ENCODE measurements at regions not wholly inside any gene's neighbourhood (a gene's known extent, or its start where the extent isn't known, plus 50 kb on each side); places are given as distances from the start of the nearest gene placed in this dataset.

- no peaks in the 10 kb centered on the region for H3K27me3 ChIP-seq (ENCODE audit: insufficient read depth, low read depth, low read length)
- H3K4me3 ChIP-seq (ENCODE audit: low read length): no peak overlapping the region
- no peak for TF ChIP-seq CTCF (IDR thresholded peaks at IDR 0.05; ENCODE audit: poor library complexity, severe bottlenecking)
- no peak for TF ChIP-seq POLR2AphosphoS5 (IDR thresholded peaks at IDR 0.05)
- TF ChIP-seq RAD21 (conservative IDR thresholded peaks at IDR 0.05): no peak
- no peak for TF ChIP-seq TAF1 (IDR thresholded peaks at IDR 0.05; ENCODE audit: low read depth)
- no peak for TF ChIP-seq REST (IDR thresholded peaks at IDR 0.05; ENCODE audit: borderline replicate concordance)
- TF ChIP-seq SMC3 (conservative IDR thresholded peaks at IDR 0.05; ENCODE audit: poor library complexity): no peak
- TF ChIP-seq EP300 (conservative IDR thresholded peaks at IDR 0.05; ENCODE audit: poor library complexity, severe bottlenecking): no peak
- no peak for TF ChIP-seq EZH2 (IDR thresholded peaks at IDR 0.05; ENCODE audit: borderline replicate concordance, insufficient read depth, low read length, poor library complexity, severe bottlenecking)
- TF ChIP-seq MXI1 (conservative IDR thresholded peaks at IDR 0.05; ENCODE audit: poor library complexity, severe bottlenecking): no peak
- no peak overlapping the region for H3K9ac ChIP-seq (ENCODE audit: low read length)
- no peak overlapping the region for H3K27ac ChIP-seq (ENCODE audit: low read length)
- H3K79me2 ChIP-seq (replicated peaks; ENCODE audit: insufficient read depth, low read length): no peaks in the 10 kb centered on the region
- no peaks in the 10 kb centered on the region for H3F3A ChIP-seq (ENCODE audit: insufficient read depth, low read length, poor library complexity, severe bottlenecking)
- H3K9me3 ChIP-seq (ENCODE audit: low read length): no peaks in the 10 kb centered on the region
- no peaks in the 10 kb centered on the region for H3K9me2 ChIP-seq (ENCODE audit: insufficient read depth, low read length)
- no peaks in the 10 kb centered on the region for H4K20me1 ChIP-seq (ENCODE audit: insufficient read depth)
- H2AFZ ChIP-seq (ENCODE audit: low read depth, low read length): no peak overlapping the region
- no peaks in the 10 kb centered on the region for H3K36me3 ChIP-seq (ENCODE audit: insufficient read depth, low read length)
- H3K4me2 ChIP-seq (ENCODE audit: low read length): no peak overlapping the region
Measured at GRCh38 chr1:81052162-81052561, 748.6 kb upstream of the ADGRL2 start.

GRCh38 chr1:81050390-81050789 lies 750.3 kb upstream of the ADGRL2 start:
- Histone ChIP-seq H2AFZ (ENCODE audit: low read depth, low read length) (no peak overlapping the region), H4K20me1 (ENCODE audit: insufficient read depth) (no peaks in the 10 kb centered on the region), H3K27ac (ENCODE audit: low read length) (no peak overlapping the region), H3K79me2 (replicated peaks; ENCODE audit: insufficient read depth, low read length) (no peaks in the 10 kb centered on the region), H3K9me2 (ENCODE audit: insufficient read depth, low read length) (no peaks in the 10 kb centered on the region), H3K9me3 (ENCODE audit: low read length) (no peaks in the 10 kb centered on the region), H3K36me3 (ENCODE audit: insufficient read depth, low read length) (no peaks in the 10 kb centered on the region), H3F3A (ENCODE audit: insufficient read depth, low read length, poor library complexity, severe bottlenecking) (no peaks in the 10 kb centered on the region), H3K27me3 (ENCODE audit: insufficient read depth, low read depth, low read length) (no peaks in the 10 kb centered on the region), H3K4me3 (ENCODE audit: low read length) (no peak overlapping the region), H3K4me2 (ENCODE audit: low read length) (no peak overlapping the region), H3K9ac (ENCODE audit: low read length) (no peak overlapping the region)
- TF ChIP-seq TAF1 (IDR thresholded peaks at IDR 0.05; ENCODE audit: low read depth) (no peak), EZH2 (IDR thresholded peaks at IDR 0.05; ENCODE audit: borderline replicate concordance, insufficient read depth, low read length, poor library complexity, severe bottlenecking) (no peak), EP300 (conservative IDR thresholded peaks at IDR 0.05; ENCODE audit: poor library complexity, severe bottlenecking) (no peak), POLR2AphosphoS5 (IDR thresholded peaks at IDR 0.05) (no peak), MXI1 (conservative IDR thresholded peaks at IDR 0.05; ENCODE audit: poor library complexity, severe bottlenecking) (no peak), RAD21 (conservative IDR thresholded peaks at IDR 0.05) (no peak)

All from neural cell (in vitro differentiated cells).